Endothelial cell of umbilical vein (primary cell): ENCODE measurements at regions not wholly inside any gene's neighbourhood (a gene's known extent, or its start where the extent isn't known, plus 50 kb on each side); places are given as distances from the start of the nearest gene placed in this dataset.

Experiments
- BruUV-seq: library from RNA; stranded (reverse); fragments of 400-500 nt; replicated peaks from 2 replicates; lab custom pipeline; 2021; lab: Mats Ljungman, UMichigan
- CTCF ChIA-PET: fragments of 300-600, 350-600 bp; sonication (Branson Sonifier 250); formaldehyde crosslinking; loops from one replicate; lab custom pipeline; 2021; ENCODE audit warnings: antibody characterized with exemption, inconsistent platforms; lab: Charles Lee
- POLR2A ChIA-PET: fragments of 300-600, 350-600 bp; sonication (Branson Sonifier 250); formaldehyde crosslinking; loops from one replicate; lab custom pipeline; 2021; ENCODE audit warnings: antibody characterized with exemption, inconsistent platforms; lab: Charles Lee
- DNase-seq: peaks from one replicate; pipeline ENCODE4 v3.0.0-alpha.2; 2011; ENCODE audit warnings: low read depth, low spot score
- FAIRE-seq: peaks from 2 replicates; lab custom pipeline; 2011; peaks lifted over from hg19 to GRCh38; lab: Jason Lieb, UNC
- H2AFZ ChIP-seq: 2 replicates; pipeline ENCODE4 v1.6.0; 2012; ENCODE audit warnings: low read depth, low read length, control low read depth, inconsistent platforms
- H3K27ac ChIP-seq: 2 replicates; pipeline ENCODE4 v1.5.1; 2011; ENCODE audit warnings: low read depth, mild to moderate bottlenecking, control low read depth, low read length, moderate library complexity; ENCODE audit not compliant: insufficient read depth
- H3K27me3 ChIP-seq, 2 experiments: 2 replicates each; pipeline versions ENCODE4 v1.6.0 to v1.6.1; 2011; ENCODE audit warnings: low read length in 2 of 2, mixed read lengths in 1 of 2; ENCODE audit not compliant: control insufficient read depth in 2 of 2, insufficient read depth in 2 of 2
- H3K36me3 ChIP-seq, 2 experiments: 2 replicates in 1 of 2; 3 replicates in 1 of 2; pipeline ENCODE4 v1.5.1; 2011; ENCODE audit warnings: low read length in 2 of 2, mild to moderate bottlenecking in 1 of 2, moderate library complexity in 1 of 2; ENCODE audit not compliant: control insufficient read depth in 2 of 2, insufficient read depth in 2 of 2; ENCODE audit errors: extremely low read depth in 1 of 2
- H3K4me1 ChIP-seq: 3 replicates; pipeline ENCODE4 v1.5.1; 2011; ENCODE audit warnings: mild to moderate bottlenecking, low read length; ENCODE audit not compliant: control insufficient read depth, insufficient read depth; ENCODE audit errors: extremely low read depth
- H3K4me2 ChIP-seq: 2 replicates; pipeline ENCODE4 v1.6.1; 2011; ENCODE audit warnings: low read length, control low read depth, mixed read lengths; ENCODE audit not compliant: insufficient read depth
- H3K4me3 ChIP-seq, 3 experiments: fragments of 200-600 bp in 1 of 3; sonication (generic), shearing (Covaris generic) in 1 of 3; replicated peaks in 1 of 3; 2 replicates each; pipeline ENCODE4 v1.5.1; 2011 to 2016; ENCODE audit warnings: control low read depth in 3 of 3, low read length in 3 of 3, mild to moderate bottlenecking in 2 of 3, inconsistent platforms in 1 of 3, low read depth in 1 of 3, moderate library complexity in 1 of 3; ENCODE audit not compliant: insufficient read depth in 1 of 3
- H3K79me2 ChIP-seq: 2 replicates; pipeline ENCODE4 v1.6.0; 2012; ENCODE audit warnings: low read length, inconsistent platforms; ENCODE audit not compliant: control insufficient read depth, insufficient read depth
- H3K9ac ChIP-seq: replicated peaks from 2 replicates; pipeline ENCODE3; 2011; ENCODE audit warnings: low read length, control low read depth; ENCODE audit not compliant: insufficient read depth; ENCODE audit errors: extremely low read depth
- H3K9me1 ChIP-seq: replicated peaks from 3 replicates; pipeline ENCODE4 v1.6.0; 2011; ENCODE audit warnings: mild to moderate bottlenecking, low read length; ENCODE audit not compliant: control insufficient read depth, insufficient read depth; ENCODE audit errors: extremely low read depth
- H3K9me3 ChIP-seq: replicated peaks from 2 replicates; pipeline ENCODE4 v1.5.1; 2012; ENCODE audit warnings: low read length, inconsistent platforms; ENCODE audit not compliant: control insufficient read depth, insufficient read depth
- H4K20me1 ChIP-seq: replicated peaks from 2 replicates; pipeline ENCODE3; 2011; ENCODE audit warnings: mild to moderate bottlenecking, low read length; ENCODE audit not compliant: control insufficient read depth, insufficient read depth; ENCODE audit errors: extremely low read depth
- CTCF ChIP-seq, 2 donors: IDR thresholded peaks; 1 replicate in 1 of 2; 2 replicates in 1 of 2; pipeline ENCODE4 v1.5.1; 2011; ENCODE audit warnings: low read length in 2 of 2, mild to moderate bottlenecking in 2 of 2, moderate library complexity in 2 of 2, control low read depth in 1 of 2, inconsistent platforms in 1 of 2, low read depth in 1 of 2; ENCODE audit not compliant: insufficient read depth in 1 of 2; ENCODE audit errors: extremely low read depth in 1 of 2
- EZH2 ChIP-seq: IDR thresholded peaks from 2 replicates; pipeline ENCODE4 v1.6.1; 2012; ENCODE audit warnings: borderline replicate concordance, low read depth, mild to moderate bottlenecking, moderate library complexity, low read length, inconsistent platforms; ENCODE audit not compliant: severe bottlenecking
- FOS ChIP-seq: IDR thresholded peaks from 2 replicates; pipeline ENCODE4 v1.6.1; 2011; ENCODE audit warnings: mild to moderate bottlenecking, low read length, moderate library complexity, borderline replicate concordance; ENCODE audit not compliant: insufficient read depth
- GATA2 ChIP-seq: IDR thresholded peaks from 2 replicates; pipeline ENCODE4 v1.7.0; 2011; ENCODE audit warnings: low read depth, mild to moderate bottlenecking, moderate library complexity, mixed read lengths, low read length; ENCODE audit not compliant: insufficient read length, insufficient read depth
- JUN ChIP-seq: IDR thresholded peaks from 2 replicates; pipeline ENCODE4 v1.6.1; 2011; ENCODE audit warnings: borderline replicate concordance, low read depth; ENCODE audit not compliant: insufficient read length, insufficient read depth
- MAX ChIP-seq: IDR thresholded peaks from 2 replicates; pipeline ENCODE4 v1.6.1; 2011; ENCODE audit not compliant: insufficient read depth, insufficient read length
- MYC ChIP-seq: IDR thresholded peaks from one replicate; pipeline ENCODE4 v1.6.1; 2011; ENCODE audit warnings: mild to moderate bottlenecking, low read depth, low read length
- POLR2A ChIP-seq: IDR thresholded peaks from 2 replicates; pipeline ENCODE4 v1.6.1; 2012; ENCODE audit warnings: low read depth, mild to moderate bottlenecking, control low read depth, low read length
- POLR2AphosphoS5 ChIP-seq: IDR thresholded peaks from 2 replicates; pipeline ENCODE4 v1.6.1; 2012; ENCODE audit warnings: low read depth, mild to moderate bottlenecking, control low read depth, low read length, moderate library complexity; ENCODE audit not compliant: insufficient read depth
- dilution Hi-C: fragments of 300-500 bp; cut with MboI; formaldehyde crosslinking; loops from one replicate; pipeline ENCODE4 v1.15.0; 2019; ENCODE audit warnings: low sequenced_read_pairs; ENCODE audit not compliant: extremely low pct_ligation_motif_present
- intact Hi-C: fragments of 100-400 bp; cut with micrococcal nuclease; formaldehyde crosslinking; loops from one replicate; pipeline ENCODE4 v1.10.0; 2022

- Histone ChIP-seq H3K4me2 (no peak overlapping the region), H3K79me2 (no peaks in the 10 kb centered on the region), H3K36me3 (no peaks in the 10 kb centered on the region), H4K20me1 (no peaks in the 10 kb centered on the region), H3K27ac (no peak overlapping the region), H3K4me3 (no peak overlapping the region), H3K9me1 (no peaks in the 10 kb centered on the region), H3K9me3 (peaks cover 5% of the 10 kb centered on the region), H2AFZ (no peak overlapping the region), H3K4me1 (no peaks in the 10 kb centered on the region), H3K27me3 (no peaks in the 10 kb centered on the region), H3K9ac (no peak overlapping the region)
- ChIA-PET POLR2A (no interaction called here), CTCF (no interaction called here)
- dilution Hi-C loops (no loop called here), intact Hi-C loops (no loop called here)
- FAIRE-seq = no peak
- no TSS peak for BruUV-seq
- DNase-seq = no peak
- no peak for TF ChIP-seq GATA2
- no peak for TF ChIP-seq POLR2AphosphoS5
- TF ChIP-seq EZH2 = no peak
- no peak for TF ChIP-seq POLR2A
- TF ChIP-seq MYC = no peak
- no peak for TF ChIP-seq JUN
- TF ChIP-seq FOS = no peak
- no peak for TF ChIP-seq MAX
- no peak for TF ChIP-seq CTCF (IDR thresholded peaks at IDR 0.05; ENCODE audit: extremely low read depth in 1 of 2, insufficient read depth in 1 of 2, low read depth in 1 of 2, low read length in 2 of 2)
Measured at GRCh38 chr5:24786108-24786507, 141.3 kb upstream of the CDH10 start.
